GM19452 (cell line): ENCODE measurements at regions not wholly inside any gene's neighbourhood (a gene's known extent, or its start where the extent isn't known, plus 50 kb on each side); places are given as distances from the start of the nearest gene placed in this dataset.
"Not testable (repeated sequence)": the region's sequence is repeated elsewhere in the genome, so short reads cannot be mapped to it uniquely, and the experiment has no call there.

Experiments
- ATAC-seq: cut with Tn5 transposase; IDR thresholded peaks from one replicate; pipeline ENCODE4 v1.9.1; 2021; ENCODE audit not compliant: unreplicated experiment

DNA sequence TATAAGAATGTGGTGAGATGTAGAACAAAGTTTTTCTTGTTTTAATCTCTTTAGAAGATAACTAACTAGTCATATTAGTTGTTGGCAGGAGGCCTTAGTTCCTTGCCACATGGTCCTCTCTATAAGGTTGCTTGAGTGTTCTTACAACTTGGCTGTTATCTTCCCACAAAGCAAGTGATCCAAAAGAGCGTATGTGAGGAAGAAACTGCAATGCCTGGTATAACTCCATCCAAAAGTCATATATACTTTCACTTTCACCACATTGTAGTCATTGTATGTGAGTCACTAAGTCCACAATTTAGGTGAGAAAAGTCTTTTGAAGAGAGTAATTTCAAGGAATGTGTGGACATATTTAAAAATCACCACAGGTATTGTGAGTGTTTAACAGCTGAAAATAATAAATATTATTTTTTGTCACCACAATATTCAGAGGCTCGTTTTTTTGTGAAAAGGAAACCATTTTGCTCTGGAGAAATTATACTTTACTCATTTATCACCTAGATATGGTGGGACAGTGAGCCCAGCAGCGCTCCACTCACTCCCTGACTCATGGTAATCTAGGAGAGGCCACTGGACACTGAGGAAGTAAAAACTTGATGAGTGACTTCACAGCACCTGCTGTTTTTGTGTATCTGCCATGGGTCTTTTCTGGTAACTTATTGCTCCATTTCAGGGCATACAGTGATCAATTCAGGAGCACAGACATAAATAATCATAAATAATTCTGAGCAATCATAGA, 369.4 kb upstream of the NDST3 start:
- ATAC-seq, result no peak

DNA sequence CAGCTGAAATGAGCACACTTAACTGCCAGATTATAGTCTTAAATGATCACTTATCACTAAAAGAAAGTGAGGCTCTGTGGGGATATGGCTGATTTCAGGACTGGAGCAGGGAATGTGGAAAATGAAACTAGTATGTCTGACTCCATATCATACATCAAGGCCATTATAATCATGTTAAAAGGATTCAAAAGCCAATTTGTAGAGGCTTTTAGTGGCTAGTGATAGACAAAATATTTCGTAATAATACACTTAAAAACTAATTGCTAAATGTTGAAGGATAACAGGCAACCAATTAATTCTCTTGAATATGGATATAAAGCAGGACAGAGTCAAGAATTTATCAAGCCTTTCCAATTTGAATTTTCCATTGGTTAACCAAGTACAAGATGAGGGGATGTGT, 358.1 kb upstream of the NDST3 start:
- ATAC-seq, result no peak

DNA sequence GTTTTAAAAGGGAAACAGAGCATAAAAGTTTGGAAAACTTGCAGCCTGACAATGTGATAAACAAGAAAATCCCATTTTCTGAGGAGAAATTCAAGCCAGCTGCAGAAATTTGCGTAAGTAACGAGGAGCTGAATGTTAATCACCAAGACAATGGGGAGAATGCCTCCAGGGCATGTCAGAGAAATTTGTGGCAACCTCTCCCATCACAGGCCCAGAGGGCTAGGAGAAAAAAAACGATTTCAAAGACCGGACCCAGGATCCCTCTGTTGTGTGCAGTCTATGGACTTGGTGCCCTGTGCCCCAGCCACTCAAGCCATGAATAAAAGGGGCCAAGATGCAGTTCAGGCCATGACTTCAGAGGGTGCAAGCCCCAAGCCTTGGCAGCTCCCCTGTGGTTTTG, 355.4 kb upstream of the NDST3 start:
- no peak for ATAC-seq

DNA sequence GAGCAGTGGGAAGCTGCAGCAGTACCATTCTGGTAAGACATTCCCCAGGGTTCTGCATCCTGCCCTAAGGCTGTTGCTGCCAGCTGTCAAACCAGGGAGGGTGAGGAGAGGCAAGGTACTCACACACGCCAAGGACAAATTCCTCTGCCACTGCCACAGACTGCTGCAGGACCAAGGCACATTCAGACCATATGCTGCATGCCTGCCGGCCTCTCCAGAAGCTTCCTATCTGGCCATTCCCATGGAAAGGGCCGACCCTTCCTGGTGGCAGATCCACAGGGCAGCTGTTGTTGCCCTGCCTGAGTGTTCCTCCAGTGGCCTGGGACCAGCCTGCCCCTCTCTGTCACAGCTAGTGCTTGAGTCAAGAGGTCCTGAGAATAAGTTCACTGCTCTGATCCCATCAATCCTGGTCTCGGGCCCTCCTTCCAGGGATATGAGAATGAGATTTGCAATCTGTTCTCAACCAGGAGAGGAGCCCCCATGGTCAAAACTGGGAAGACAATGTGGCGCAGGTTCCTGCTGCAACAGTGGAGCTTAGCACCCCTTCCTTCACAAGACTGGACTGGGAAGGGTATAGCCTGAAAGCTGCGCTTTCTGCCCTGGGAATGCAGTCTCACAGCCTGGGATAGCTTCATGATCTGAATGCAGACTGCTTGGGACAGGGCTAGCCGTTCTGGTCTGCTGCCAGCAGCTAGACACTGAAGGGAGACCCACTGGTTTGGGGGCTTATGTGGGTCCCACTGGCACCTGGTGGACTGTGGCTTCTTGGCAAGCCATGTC, 342.5 kb upstream of the NDST3 start:
- no peak for ATAC-seq

DNA sequence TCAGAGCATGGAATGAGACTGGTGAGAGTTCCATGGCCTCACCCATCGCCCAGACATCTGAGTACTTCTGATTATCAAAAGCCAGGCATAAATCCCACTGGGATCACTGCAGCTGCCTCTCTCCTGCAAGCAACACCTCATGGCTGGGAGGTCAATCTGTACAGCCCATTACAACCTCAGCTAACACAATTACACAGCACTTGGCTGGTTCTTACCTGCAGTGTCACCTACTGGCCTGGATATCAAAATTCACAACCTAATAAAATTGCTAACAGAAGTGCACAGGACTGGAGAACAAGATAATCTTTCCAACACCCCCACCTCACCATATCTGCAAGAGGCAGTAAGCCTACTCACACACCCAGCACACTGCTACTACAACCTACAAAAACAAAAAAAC, 341.7 kb upstream of the NDST3 start:
- no peak for ATAC-seq

DNA sequence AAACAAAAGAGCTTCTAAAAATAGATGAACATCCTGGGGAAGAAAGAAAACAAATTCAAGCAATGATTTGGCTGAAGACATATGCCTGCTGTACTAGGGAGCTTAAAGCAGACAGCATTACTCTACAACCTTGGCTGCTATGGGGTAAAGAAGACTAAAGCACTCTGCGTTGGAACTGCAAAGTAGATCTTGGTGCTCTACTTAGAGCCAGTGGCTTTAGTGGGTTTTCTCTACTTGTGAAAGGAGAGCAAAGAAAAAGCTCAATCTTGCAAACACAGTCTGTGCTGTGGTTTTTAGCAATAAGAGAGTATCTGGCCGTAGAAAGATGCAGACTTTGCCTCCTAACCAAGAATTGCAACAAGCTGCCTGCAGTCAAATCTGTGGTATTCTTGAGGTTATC, 334.7 kb upstream of the NDST3 start:
- no peak for ATAC-seq

DNA sequence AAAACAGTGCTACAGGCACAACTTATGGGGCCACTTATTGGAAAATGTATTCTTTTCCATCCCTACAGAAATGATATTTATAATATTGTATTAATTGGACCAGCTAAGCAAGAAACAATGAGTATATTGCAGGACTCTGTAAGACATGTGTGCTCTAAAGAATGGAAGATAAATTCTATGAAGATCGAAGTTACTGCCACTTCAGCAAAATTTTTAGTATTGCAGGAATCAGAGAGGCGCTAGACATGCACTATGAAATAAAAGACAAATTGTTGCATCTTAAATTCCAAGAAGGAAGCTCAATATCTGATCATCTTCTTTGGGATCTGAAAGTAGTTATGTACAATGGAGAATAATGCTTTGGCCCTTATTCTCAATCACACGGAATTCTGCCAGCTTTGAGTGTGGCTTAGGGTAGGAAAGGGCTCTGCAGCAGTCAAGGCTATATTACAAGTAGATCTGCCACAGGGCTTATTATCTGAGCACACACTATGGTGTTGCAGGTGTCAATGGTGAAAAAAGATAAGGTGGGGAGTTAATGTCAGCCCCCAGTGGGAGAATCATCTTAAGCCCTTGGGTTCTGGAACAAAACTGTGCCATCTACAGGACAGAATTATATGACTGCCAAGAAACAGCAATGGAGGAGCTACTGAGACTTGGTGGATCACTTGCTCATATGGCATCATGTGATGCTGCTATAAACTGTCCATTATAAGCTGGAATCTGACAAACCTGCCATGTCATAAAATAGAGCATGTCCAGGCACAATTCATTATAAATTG, 334.0 kb upstream of the NDST3 start:
- ATAC-seq, result peak; percentile 60

DNA sequence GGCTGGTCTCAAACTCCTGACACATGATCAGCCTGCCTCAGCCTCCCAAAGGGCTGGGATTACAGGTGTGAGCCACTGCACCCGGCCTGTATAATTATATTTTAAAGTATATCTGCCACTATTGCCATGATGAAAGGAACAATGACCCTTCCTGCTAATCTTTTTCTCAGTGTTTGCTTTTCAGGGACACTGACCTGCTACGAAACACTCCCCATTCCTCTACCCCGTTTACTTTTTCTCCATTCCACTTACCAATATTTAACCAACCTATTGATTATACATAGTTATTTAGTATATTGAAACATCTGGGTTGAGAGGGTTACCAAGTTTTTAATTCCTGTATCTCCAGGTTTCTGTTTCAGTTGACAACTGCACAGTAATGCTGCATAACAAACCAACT, 331.9 kb upstream of the NDST3 start:
- ATAC-seq, result no peak

DNA sequence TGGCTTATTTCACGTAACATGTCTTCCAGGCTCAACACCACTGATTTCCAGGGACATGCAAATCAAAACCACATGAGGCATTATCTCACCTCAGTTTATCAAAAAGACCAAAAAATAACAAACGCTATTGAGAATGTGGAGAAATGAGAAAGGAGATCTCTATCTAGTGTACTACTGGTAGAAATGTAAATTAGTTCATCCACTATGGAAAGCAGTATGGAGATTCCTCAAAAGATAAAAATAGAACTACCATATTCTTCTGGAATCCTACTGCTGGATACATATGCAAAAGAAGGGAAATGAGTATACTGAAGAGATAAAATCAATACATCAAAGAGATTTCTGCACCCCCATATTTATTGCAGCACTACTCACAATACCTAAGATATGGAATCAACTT, 329.6 kb upstream of the NDST3 start:
- ATAC-seq, result no peak

DNA sequence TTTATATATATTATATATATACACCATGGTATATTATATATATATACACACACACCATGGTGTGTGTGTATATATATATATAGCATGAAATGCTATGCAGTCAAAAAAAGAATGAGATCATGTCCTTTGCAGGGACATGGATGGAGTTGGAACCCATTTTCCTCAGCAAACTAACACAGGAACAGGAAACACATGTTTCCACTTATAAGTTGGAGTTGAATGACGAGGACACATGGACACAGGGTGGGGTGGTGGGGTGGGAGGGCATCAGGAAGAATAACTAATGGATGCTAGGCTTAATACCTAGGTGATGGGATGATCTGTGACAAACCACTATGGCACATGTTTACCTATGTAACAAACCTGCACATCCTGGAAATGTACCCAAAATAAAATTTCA, 293.6 kb upstream of the NDST3 start:
- no peak for ATAC-seq

DNA sequence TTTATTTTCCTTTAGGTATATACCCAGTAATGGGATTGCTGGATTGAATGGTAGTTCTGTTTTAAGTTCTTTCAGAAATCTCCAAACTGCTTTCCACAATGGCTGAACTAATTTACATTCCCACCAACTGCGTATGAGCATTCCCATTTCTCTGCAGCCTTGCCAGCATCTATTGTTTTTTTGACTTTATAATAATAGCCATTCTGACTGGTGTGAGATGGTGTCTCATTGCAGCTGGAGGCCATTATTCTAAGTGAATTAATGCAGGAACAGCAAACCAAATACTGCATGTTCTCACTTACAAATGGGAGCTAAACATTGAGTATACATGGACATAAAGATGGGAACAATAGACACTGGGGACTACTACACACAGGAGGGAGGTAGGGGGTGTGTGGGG, 288.9 kb upstream of the NDST3 start:
- not testable (repeated sequence) for ATAC-seq

DNA sequence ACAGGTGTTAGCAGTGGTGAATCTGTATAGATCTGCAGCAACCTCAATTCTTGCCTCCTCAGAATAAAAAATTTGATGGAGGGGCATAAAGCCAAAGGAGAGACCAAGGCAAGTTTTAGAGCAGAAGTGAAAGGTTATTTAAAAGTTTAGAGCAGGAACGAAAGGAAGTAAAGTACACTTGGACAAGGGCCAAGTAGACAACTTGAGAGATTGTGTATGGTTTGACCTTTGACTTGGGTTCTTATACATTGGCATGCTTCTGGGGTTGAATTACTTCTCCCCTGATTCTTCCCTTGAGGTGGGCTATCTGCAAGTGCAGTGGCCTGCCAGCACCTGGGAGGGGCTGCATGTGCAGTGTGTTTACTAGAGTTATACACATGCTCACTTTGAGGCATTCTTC, 278.8 kb upstream of the NDST3 start:
- no peak for ATAC-seq

DNA sequence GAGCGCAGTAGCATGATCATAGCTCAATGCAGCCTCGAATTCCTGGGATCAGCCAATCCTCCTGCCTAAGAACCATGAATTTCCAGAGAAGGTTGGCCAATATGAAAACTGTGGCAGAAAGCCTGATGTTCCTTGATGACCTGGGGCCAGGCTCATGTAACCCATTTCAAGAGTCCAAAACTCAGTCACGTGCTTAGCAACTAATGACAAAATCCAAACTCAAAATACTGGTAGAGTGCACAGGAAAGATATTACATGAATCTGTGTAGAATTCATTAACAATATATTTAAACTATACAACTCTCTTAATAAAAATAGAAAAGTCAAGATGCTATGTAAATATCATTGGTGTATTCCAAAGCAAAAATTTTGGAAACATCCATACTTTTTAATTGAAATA, 265.7 kb upstream of the NDST3 start:
- no peak for ATAC-seq

DNA sequence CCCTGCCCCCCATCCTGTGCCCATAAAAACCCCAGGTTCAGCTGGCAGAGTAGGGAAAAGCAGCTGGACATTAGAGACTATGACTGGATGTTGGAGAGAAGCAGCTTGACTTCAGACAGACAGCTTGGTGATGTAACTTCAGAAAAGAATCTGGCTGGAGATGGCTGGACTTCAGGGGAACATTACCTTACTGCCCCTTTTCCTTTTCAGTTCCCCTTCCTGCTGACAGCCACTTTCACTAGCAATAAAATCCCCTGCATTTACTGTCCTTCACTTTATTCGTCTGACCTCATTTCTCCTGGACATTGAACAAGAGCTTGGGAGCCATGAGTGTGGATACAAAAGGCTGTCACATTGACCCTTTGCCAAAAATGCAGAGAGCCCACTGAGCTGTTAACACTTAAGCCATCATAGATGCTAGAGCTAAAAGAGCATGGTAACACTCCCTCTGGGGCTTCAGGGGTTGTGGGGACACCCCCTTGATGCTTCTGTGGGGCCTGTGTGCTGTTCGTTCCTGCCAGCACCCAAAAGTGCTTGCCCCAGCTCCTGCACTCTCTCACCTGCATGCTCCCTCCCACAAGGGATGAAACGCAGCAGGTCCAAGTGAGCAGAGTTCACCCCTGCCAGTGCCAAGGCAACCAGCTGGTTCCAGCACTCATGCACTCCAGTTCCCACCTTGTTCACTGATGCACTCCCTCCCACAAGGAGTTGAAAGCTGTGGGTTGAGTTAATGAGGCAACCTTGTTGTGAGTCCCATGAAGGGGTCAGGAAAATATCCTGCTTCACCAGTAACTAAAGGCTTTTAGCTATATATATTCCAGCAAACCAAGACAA, 263.8 kb upstream of the NDST3 start:
- no peak for ATAC-seq

DNA sequence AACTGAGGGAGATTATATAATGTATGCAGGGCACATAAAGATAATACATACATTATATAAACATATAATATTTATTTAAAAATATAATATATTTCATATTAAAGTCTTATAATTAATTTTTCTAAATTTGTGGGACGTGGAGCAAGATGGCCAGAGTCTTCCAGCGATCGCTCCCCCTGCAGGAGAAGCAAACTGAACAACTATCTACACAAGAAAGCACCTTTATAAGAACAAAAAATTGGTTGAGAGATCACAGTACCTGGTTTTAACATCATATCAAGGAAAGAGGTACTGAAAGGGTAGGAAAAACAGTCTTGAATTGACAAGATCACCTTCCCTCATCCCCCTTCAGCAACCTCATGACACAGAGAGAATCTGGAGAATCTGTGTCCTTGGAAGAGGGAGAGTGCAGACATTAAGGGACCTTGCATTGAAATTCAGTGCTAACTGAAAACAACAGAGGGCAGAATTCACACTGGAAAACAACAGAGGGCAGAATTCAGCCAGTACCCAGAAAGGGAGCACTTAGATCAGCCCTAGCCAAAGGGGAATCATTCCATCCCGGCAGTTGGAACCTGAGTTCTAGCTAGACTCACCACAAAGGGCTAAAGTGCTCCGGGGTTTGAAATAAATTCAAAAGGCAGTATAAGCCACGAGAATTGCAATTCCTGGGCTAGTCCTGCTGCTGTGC, 262.5 kb upstream of the NDST3 start:
- ATAC-seq, result no peak

DNA sequence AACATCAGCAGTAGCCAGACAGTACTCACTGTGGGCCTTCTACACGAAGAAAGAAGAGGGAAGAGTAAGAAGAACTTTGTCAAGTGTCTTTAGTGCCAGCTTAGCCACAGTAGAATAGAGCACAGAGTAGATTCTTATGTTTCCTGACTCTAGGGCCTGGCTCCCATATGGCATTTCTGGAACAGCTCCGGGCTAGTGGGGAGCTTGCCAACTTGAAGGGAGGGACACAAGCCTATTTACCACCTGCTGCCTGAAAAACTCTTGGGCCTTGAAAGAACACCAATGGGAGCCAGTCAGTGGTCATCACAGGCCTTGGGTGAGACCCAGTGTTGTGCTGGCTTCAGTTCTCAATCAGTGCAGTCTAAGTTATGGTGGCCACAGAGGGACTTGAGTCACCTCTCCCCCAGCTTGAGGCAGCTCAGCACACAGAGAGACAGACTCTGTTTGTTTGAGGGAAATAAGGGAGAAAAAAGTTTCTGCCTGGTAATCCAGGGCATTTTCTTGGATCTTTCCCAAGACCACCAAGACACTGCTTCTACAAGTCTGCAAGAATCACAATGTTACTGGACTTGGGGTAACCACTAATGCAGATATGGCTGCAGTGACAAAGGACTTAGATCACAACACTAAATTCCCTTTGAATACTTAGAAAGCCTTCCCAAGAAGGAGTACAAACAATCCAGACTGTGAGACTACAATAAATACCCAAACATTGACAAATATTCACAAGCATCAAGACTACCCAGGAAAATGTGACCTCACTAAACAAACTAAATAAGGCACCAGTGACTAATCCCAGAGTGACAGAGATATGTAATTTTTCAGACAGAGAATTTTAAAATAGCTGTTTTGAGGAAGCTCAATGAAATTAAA, 261.0 kb upstream of the NDST3 start:
- no peak for ATAC-seq

DNA sequence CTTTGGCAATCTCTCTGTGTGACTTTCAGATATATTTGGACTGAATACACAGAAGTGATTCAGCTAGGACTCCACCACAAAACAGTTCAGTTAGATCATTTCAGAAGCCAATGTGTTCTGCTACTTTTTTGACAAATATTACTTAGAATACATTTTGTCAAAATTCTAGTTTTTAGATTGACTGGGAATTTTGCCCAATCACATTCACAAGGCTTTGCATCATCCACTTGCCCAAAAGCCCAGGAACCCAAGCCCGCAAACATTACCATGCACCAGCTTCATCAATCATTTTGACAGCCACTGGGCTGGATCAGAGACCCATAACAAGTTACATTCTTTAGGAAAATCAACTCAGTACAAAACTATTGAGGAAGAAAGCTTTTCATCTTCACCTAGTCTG, 256.6 kb upstream of the NDST3 start:
- no peak for ATAC-seq

DNA sequence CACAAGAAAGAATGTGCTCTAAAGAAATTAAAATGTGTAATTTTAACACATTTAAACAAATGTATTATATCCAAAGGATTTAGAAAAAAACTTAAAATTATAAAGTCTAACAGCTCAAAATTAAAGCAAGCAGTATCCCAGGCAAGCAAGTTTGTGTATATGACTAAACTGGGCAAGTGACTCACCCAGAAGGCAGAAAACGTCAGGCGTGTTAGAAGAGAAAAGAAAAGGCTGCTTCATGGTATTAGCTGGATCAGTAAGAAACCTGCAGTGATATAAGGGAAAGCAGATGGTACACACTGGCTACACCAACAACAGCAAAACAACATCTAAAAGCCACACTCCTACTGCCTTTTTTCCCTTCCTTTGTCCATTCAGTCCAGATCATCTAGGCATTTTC, 250.6 kb upstream of the NDST3 start:
- no peak for ATAC-seq

DNA sequence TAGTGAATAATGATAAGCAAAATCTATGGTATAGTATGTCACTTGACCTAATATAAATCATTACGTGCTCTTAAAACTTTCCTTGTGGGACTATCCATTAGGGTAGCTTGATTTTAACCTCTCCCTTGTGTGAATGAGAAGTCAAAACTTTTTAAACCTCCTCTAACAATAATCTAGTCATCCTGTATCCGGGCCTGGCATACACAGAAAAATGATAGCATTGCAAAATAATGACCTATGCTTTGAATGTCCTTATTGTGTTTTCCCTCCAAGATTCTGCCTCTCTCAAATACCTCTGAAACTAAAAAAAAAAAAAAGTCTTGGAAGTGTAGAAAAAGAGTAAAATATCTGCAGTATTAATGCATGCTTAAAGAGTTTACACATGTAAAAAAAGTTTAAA, 250.0 kb upstream of the NDST3 start:
- no peak for ATAC-seq

DNA sequence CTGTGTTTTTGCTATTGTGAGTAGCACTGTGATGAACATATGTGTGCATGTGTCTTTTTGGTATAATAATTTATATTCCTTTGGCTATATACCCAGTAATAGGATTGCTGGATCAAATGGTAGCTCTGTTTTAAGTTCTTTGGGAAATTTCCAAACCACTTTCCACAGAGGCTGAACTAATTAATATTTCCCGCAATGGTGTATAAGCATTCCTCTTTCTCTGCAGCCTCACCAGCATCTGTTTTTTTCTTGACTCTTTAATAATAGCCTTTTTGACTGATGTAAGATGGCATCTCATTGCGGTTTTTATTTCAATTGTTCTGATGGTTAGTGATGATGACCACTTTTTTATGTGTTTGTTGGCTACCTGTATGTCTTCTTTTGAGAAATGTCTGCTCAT, 247.7 kb upstream of the NDST3 start:
- ATAC-seq, result no peak
